ENCODE measurements at regions not wholly inside any gene's neighbourhood (a gene's known extent, or its start where the extent isn't known, plus 50 kb on each side); places are given as distances from the start of the nearest gene placed in this dataset.

GRCh38 chr12:9365296-9365695 lies 157.1 kb upstream of the PZP start:
- Histone ChIP-seq H4K20me1 (ENCODE audit: insufficient read depth, low read length) (no peaks in the 10 kb centered on the region), H3K9ac (ENCODE audit: low read length) (no peak overlapping the region), H3K4me1 (ENCODE audit: insufficient read depth, low read length, severe bottlenecking) (no peaks in the 10 kb centered on the region), H3K9me3 (ENCODE audit: low read length) (no peaks in the 10 kb centered on the region), H2AFZ (ENCODE audit: low read length) (no peak overlapping the region), H3K36me3 (ENCODE audit: insufficient read depth, low read length) (no peaks in the 10 kb centered on the region), H3K79me2 (ENCODE audit: insufficient read depth, low read length) (no peaks in the 10 kb centered on the region), H3K4me3 (ENCODE audit: low read depth, low read length, poor library complexity, severe bottlenecking) (no peak overlapping the region), H3K27ac (ENCODE audit: low read depth, low read length, poor library complexity, severe bottlenecking) (no peak overlapping the region), H3K9me2 (ENCODE audit: low read depth, low read length) (no peaks in the 10 kb centered on the region), H3F3A (ENCODE audit: insufficient read depth, low read length) (no peaks in the 10 kb centered on the region), H3K4me2 (ENCODE audit: low read length) (no peak overlapping the region), H3K27me3 (ENCODE audit: insufficient read depth, low read length) (no peaks in the 10 kb centered on the region)
- TF ChIP-seq EZH2 (IDR thresholded peaks at IDR 0.05; ENCODE audit: borderline replicate concordance, low read length), result no peak
- no peak for TF ChIP-seq CTCF (IDR thresholded peaks at IDR 0.05; ENCODE audit: low read length)

- Histone ChIP-seq H3K9me2 (ENCODE audit: low read depth, low read length) (no peaks in the 10 kb centered on the region), H3K27me3 (ENCODE audit: insufficient read depth, low read length) (no peaks in the 10 kb centered on the region), H3K4me3 (ENCODE audit: low read depth, low read length, poor library complexity, severe bottlenecking) (no peak overlapping the region), H2AFZ (ENCODE audit: low read length) (no peak overlapping the region), H3K9me3 (ENCODE audit: low read length) (no peaks in the 10 kb centered on the region), H3K36me3 (ENCODE audit: insufficient read depth, low read length) (no peaks in the 10 kb centered on the region), H3K79me2 (ENCODE audit: insufficient read depth, low read length) (no peaks in the 10 kb centered on the region), H3K9ac (ENCODE audit: low read length) (no peak overlapping the region), H3K4me2 (ENCODE audit: low read length) (no peak overlapping the region), H3F3A (ENCODE audit: insufficient read depth, low read length) (no peaks in the 10 kb centered on the region), H4K20me1 (ENCODE audit: insufficient read depth, low read length) (no peaks in the 10 kb centered on the region), H3K27ac (ENCODE audit: low read depth, low read length, poor library complexity, severe bottlenecking) (no peak overlapping the region), H3K4me1 (ENCODE audit: insufficient read depth, low read length, severe bottlenecking) (no peaks in the 10 kb centered on the region)
- TF ChIP-seq EZH2 (IDR thresholded peaks at IDR 0.05; ENCODE audit: borderline replicate concordance, low read length) (no peak), CTCF (IDR thresholded peaks at IDR 0.05; ENCODE audit: low read length) (no peak)
Observed at GRCh38 chr12:9364224-9365176, 156.3 kb upstream of the PZP start.

GRCh38 chr12:9363145-9363544 lies 154.9 kb upstream of the PZP start:
- Histone ChIP-seq H3K36me3 (ENCODE audit: insufficient read depth, low read length) (no peaks in the 10 kb centered on the region), H3K4me2 (ENCODE audit: low read length) (no peak overlapping the region), H3F3A (ENCODE audit: insufficient read depth, low read length) (no peaks in the 10 kb centered on the region), H3K9me2 (ENCODE audit: low read depth, low read length) (no peaks in the 10 kb centered on the region), H3K4me1 (ENCODE audit: insufficient read depth, low read length, severe bottlenecking) (no peaks in the 10 kb centered on the region), H3K4me3 (ENCODE audit: low read depth, low read length, poor library complexity, severe bottlenecking) (no peak overlapping the region), H3K27ac (ENCODE audit: low read depth, low read length, poor library complexity, severe bottlenecking) (no peak overlapping the region), H4K20me1 (ENCODE audit: insufficient read depth, low read length) (no peaks in the 10 kb centered on the region), H3K9me3 (ENCODE audit: low read length) (no peaks in the 10 kb centered on the region), H3K79me2 (ENCODE audit: insufficient read depth, low read length) (no peaks in the 10 kb centered on the region), H2AFZ (ENCODE audit: low read length) (no peak overlapping the region), H3K27me3 (ENCODE audit: insufficient read depth, low read length) (no peaks in the 10 kb centered on the region), H3K9ac (ENCODE audit: low read length) (no peak overlapping the region)
- no peak for TF ChIP-seq CTCF (IDR thresholded peaks at IDR 0.05; ENCODE audit: low read length)
- TF ChIP-seq EZH2 (IDR thresholded peaks at IDR 0.05; ENCODE audit: borderline replicate concordance, low read length), result no peak
